ENCODE measurements at regions not wholly inside any gene's neighbourhood (a gene's known extent, or its start where the extent isn't known, plus 50 kb on each side); places are given as distances from the start of the nearest gene placed in this dataset.

DNA sequence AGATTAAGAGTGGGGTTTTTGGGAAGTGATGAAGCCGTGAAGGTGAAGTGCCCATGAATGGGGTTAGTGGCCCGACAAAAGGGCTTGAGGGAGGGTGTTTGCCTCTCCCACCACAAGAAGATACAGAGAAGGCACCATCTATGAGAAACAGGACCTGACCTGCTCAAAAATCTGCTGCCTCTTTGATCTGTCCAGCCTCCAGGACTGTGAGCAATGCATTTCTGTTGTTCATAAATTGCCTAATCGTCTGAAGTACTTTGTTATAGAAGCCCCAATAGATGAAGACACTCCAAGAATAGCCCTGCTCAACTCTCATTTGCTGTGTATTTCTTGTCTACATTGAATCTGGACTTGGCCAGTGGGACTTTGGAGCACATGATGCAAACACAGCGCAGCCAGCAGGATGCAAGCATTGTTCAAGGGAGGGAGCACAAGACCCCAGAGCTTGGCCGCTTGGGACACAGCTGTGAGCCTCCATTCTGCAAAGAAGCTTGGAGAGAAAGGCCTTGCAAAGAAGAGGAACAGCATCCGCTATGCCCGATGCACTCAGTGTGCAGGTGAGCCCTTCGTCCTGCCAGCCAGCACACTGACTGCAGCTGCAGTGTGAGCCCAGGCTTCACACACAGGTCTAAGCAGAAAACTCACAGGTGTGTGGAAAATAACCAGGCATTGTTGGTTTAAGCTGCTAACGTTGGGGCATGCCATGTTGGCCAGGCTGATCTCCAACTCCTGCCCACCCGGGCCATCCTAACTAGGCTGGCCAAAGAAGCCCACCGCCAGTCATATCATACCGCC lies 73.2 kb upstream of the KLF6 start:
- 94% methylated on average over 12 of the region's 12 CpGs for WGBS, 2 donors
- Histone ChIP-seq H3K4me1 (peaks cover 4 to 21% (median 10%) of the 10 kb centered on the region in 9 donors), H3K9me3 (no peaks in the 10 kb centered on the region), H3K27ac (no peak overlapping the region), H3K27me3 (no peaks in the 10 kb centered on the region), H3K36me3 (no peaks in the 10 kb centered on the region), H3K4me3 (no peak overlapping the region)
- no peak for DNase-seq
- TF ChIP-seq, protein P1, sequence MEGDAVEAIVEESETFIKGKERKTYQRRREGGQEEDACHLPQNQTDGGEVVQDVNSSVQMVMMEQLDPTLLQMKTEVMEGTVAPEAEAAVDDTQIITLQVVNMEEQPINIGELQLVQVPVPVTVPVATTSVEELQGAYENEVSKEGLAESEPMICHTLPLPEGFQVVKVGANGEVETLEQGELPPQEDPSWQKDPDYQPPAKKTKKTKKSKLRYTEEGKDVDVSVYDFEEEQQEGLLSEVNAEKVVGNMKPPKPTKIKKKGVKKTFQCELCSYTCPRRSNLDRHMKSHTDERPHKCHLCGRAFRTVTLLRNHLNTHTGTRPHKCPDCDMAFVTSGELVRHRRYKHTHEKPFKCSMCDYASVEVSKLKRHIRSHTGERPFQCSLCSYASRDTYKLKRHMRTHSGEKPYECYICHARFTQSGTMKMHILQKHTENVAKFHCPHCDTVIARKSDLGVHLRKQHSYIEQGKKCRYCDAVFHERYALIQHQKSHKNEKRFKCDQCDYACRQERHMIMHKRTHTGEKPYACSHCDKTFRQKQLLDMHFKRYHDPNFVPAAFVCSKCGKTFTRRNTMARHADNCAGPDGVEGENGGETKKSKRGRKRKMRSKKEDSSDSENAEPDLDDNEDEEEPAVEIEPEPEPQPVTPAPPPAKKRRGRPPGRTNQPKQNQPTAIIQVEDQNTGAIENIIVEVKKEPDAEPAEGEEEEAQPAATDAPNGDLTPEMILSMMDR (IDR thresholded peaks at IDR 0.05): no peak
- intact Hi-C loops (cut with DNase I): no loop called here
- no peak for ATAC-seq

DNA sequence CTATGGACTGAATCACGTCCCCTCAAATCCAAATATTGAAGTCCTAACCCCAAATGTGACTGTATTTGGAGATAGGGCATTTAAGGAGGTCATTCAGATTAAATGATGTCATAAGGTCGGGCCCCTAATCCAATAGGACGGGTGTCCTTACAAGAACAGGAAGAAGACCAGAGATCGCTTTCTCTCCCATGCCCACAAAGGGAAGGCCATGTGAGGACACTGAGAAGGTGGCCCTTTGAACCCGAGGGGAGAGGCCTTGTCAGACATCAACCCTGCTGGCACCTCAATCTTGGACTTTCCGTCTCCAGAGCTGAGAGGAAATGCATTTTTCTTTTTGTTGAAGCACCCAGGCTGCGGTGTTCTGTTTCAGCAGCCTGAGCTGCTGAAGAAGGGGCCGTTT lies 72.3 kb upstream of the KLF6 start:
- ATAC-seq (no peak), DNase-seq (no peak)
- TF ChIP-seq, protein P1 (IDR thresholded peaks at IDR 0.05): no peak
- intact Hi-C loops (cut with DNase I): no loop called here
- Histone ChIP-seq H3K9me3 (no peaks in the 10 kb centered on the region), H3K4me3 (no peak overlapping the region), H3K27me3 (no peaks in the 10 kb centered on the region), H3K36me3 (no peaks in the 10 kb centered on the region), H3K4me1 (peaks cover 6 to 30% (median 19%) of the 10 kb centered on the region in 9 donors), H3K27ac (no peak overlapping the region)
- whole genome bisulfite sequencing, 2 donors: 94 to 95% methylated on average over 8 of the region's 8 CpGs

DNA sequence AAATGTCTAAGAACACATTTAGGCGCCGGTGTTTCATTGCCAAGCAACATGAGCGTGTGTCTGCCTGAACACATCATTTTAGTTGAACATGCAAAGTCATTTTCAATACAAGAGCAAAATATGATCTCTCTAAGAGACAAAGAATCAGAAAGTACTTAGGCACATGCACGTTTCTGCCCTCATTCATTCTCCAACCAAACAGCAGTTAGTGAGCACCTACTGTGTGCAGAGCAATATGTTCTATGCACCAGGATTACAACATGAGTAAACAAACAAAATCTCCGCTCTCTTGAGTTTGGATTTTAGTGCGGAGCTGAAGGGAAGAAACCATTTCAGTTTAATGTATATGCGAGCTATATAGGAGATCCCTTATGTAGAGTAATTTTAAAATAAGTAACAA lies 71.6 kb upstream of the KLF6 start:
- TF ChIP-seq, protein P1 (IDR thresholded peaks at IDR 0.05): no peak
- no peaks in the 10 kb centered on the region for H3K27me3 ChIP-seq
- WGBS, 2 donors: 97% methylated on average over 7 of the region's 7 CpGs
- peaks cover 6 to 37% (median 27%) of the 10 kb centered on the region in 9 donors for H3K4me1 ChIP-seq
- no peak for ATAC-seq
- H3K4me3 ChIP-seq: no peak overlapping the region
- DNase-seq: no peak
- no peaks in the 10 kb centered on the region for H3K9me3 ChIP-seq
- no peaks in the 10 kb centered on the region for H3K36me3 ChIP-seq
- H3K27ac ChIP-seq: no peak overlapping the region
- intact Hi-C loops (cut with DNase I): no loop called here

DNA sequence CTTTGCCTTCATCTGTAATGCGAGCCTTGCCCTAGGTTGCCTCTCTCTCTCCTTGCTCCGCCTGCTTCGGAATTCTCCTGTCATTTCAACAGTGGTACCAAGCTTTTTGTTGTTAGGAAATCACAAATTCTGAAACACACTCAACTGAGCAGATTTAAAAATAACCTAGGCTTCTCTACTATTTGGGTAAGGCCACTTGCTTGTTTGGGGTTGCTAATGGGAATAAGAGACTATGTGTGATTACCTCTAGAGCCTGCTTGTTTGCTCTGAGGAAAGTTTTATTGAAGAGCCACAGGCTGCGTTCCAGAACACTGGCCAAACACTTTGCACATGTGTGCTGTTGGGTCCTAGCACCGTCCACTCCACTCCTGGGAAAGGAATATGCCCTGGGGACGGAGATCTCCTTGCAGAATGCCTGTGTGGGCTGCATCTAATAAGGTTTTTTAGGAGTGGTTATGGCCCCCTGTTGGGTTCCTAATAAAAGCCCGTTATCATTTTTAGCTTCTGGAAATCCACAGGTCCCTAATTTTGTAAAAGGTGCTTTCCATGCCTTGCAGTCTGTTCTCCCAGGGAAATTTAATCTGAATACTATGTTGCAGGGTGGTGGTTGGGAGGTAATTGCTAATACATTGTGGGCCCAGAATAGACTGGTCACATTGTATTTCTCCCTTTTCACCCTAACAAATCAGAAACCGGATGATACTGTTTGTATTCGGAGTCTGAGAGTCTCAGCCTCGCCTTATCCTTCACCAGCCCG lies 68.7 kb upstream of the KLF6 start:
- ATAC-seq: peak in 6 of 8 donors; percentile 34 to 76 (median 56)
- intact Hi-C loops (cut with DNase I): no loop called here
- TF ChIP-seq, protein P1 (IDR thresholded peaks at IDR 0.05): no peak
- 63 to 68% methylated on average over 11 of the region's 11 CpGs for WGBS, 2 donors
- H3K27ac ChIP-seq: peak overlapping the region in 8 of 10 donors; percentile 17 to 89 (median 67)
- H3K4me1 ChIP-seq: peaks cover 6 to 45% (median 25%) of the 10 kb centered on the region in 9 donors
- H3K27me3 ChIP-seq: no peaks in the 10 kb centered on the region
- DNase-seq: peak in 1 of 2 donors; percentile 36
- no peaks in the 10 kb centered on the region for H3K9me3 ChIP-seq
- H3K4me3 ChIP-seq: no peak overlapping the region
- H3K36me3 ChIP-seq: no peaks in the 10 kb centered on the region
